ENCODE measurements at regions not wholly inside any gene's neighbourhood (a gene's known extent, or its start where the extent isn't known, plus 50 kb on each side); places are given as distances from the start of the nearest gene placed in this dataset.
"Not testable (repeated sequence)": the region's sequence is repeated elsewhere in the genome, so short reads cannot be mapped to it uniquely, and the experiment has no call there.

GRCh38 chr2:175793648-175794047 is 208.4 kb downstream of the LNPK start:
- WGBS, 4 donors, result 76 to 85% (median 81%) methylated on average over 3 of the region's 3 CpGs
- no peak for DNase-seq
- H3K27ac ChIP-seq, result no peak overlapping the region
- no peaks in the 10 kb centered on the region for H3K4me1 ChIP-seq (replicated peaks in 1 of 2)
- no peak overlapping the region for H3K4me3 ChIP-seq
- H3K36me3 ChIP-seq (replicated peaks in 1 of 2), result no peaks in the 10 kb centered on the region
- H3K27me3 ChIP-seq, result no peaks in the 10 kb centered on the region
- no peaks in the 10 kb centered on the region for H3K9me3 ChIP-seq (replicated peaks in 1 of 3)
- intact Hi-C loops (cut with DNase I), result no loop called here
- TF ChIP-seq POLR2A (IDR thresholded peaks at IDR 0.05), result no peak
- TF ChIP-seq, protein P1, sequence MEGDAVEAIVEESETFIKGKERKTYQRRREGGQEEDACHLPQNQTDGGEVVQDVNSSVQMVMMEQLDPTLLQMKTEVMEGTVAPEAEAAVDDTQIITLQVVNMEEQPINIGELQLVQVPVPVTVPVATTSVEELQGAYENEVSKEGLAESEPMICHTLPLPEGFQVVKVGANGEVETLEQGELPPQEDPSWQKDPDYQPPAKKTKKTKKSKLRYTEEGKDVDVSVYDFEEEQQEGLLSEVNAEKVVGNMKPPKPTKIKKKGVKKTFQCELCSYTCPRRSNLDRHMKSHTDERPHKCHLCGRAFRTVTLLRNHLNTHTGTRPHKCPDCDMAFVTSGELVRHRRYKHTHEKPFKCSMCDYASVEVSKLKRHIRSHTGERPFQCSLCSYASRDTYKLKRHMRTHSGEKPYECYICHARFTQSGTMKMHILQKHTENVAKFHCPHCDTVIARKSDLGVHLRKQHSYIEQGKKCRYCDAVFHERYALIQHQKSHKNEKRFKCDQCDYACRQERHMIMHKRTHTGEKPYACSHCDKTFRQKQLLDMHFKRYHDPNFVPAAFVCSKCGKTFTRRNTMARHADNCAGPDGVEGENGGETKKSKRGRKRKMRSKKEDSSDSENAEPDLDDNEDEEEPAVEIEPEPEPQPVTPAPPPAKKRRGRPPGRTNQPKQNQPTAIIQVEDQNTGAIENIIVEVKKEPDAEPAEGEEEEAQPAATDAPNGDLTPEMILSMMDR (IDR thresholded peaks at IDR 0.05), result no peak

- H3K27me3 ChIP-seq, result no peaks in the 10 kb centered on the region
- H3K27ac ChIP-seq, result no peak overlapping the region
- no peaks in the 10 kb centered on the region for H3K36me3 ChIP-seq (replicated peaks in 1 of 2)
- TF ChIP-seq, protein P1 (IDR thresholded peaks at IDR 0.05), result no peak
- no peak for TF ChIP-seq POLR2A (IDR thresholded peaks at IDR 0.05)
- DNase-seq, result no peak
- intact Hi-C loops (cut with DNase I), result no loop called here
- H3K4me1 ChIP-seq (replicated peaks in 1 of 2), result no peaks in the 10 kb centered on the region
- H3K9me3 ChIP-seq (replicated peaks in 1 of 3), result no peaks in the 10 kb centered on the region
- H3K4me3 ChIP-seq, result no peak overlapping the region
Measured at GRCh38 chr2:175792881-175793280, 209.2 kb downstream of the LNPK start.

GRCh38 chr2:175792199-175792598 is 209.9 kb downstream of the LNPK start:
- intact Hi-C loops (cut with DNase I), result no loop called here
- no peak overlapping the region for H3K27ac ChIP-seq

DNA sequence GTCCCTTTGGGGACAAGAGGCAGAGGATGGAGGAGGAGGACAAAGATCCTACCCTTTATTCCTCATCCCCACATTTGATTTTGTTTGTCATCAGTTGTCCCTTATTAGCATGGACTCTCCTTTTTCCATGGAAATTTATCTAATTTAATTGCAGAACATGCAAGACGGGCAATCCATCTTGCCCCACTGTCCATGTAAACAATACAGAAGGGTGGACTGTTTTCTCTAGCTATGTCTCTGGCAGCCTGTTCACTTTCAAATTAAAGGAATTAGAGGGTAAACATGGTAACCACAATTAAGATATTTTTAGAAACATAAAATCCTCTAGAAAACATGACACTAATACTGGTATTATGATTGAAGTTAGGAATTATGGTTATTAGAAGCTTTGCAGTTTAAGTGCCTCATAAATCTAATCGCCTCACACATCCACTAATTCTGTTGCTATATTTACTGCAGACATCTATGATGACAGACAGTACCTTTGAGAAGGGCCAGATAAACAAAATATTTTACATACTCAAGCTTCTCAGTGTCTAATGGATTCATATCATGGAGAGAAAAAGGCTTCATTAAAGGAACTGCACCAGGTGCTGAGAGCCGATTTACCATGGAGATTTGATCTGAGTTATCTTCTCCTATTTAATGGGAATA is 215.5 kb downstream of the LNPK start:
- WGBS, 4 donors, result 75 to 82% (median 78%) methylated on average over 3 of the region's 3 CpGs
- no peak for DNase-seq
- Histone ChIP-seq H3K36me3 (replicated peaks in 1 of 2) (no peaks in the 10 kb centered on the region), H3K4me1 (replicated peaks in 1 of 2) (no peaks in the 10 kb centered on the region), H3K4me3 (no peak overlapping the region), H3K27me3 (no peaks in the 10 kb centered on the region), H3K9me3 (replicated peaks in 1 of 3) (no peaks in the 10 kb centered on the region), H3K27ac (no peak overlapping the region)
- no peak for TF ChIP-seq POLR2A (IDR thresholded peaks at IDR 0.05)
- TF ChIP-seq, protein P1 (IDR thresholded peaks at IDR 0.05), result no peak
- intact Hi-C loops (cut with DNase I), result no loop called here

More at GRCh38 chr2:175792199-175792598, 209.9 kb downstream of the LNPK start:
- no peaks in the 10 kb centered on the region for H3K27me3 ChIP-seq
- H3K9me3 ChIP-seq (replicated peaks in 1 of 3), result no peaks in the 10 kb centered on the region
- 82 to 94% (median 90%) methylated on average over 5 of the region's 5 CpGs for WGBS, 4 donors
- DNase-seq, result no peak
- H3K4me3 ChIP-seq, result no peak overlapping the region
- no peak for TF ChIP-seq POLR2A (IDR thresholded peaks at IDR 0.05)
- TF ChIP-seq, protein P1 (IDR thresholded peaks at IDR 0.05), result no peak
- no peaks in the 10 kb centered on the region for H3K4me1 ChIP-seq (replicated peaks in 1 of 2)
- no peaks in the 10 kb centered on the region for H3K36me3 ChIP-seq (replicated peaks in 1 of 2)

DNA sequence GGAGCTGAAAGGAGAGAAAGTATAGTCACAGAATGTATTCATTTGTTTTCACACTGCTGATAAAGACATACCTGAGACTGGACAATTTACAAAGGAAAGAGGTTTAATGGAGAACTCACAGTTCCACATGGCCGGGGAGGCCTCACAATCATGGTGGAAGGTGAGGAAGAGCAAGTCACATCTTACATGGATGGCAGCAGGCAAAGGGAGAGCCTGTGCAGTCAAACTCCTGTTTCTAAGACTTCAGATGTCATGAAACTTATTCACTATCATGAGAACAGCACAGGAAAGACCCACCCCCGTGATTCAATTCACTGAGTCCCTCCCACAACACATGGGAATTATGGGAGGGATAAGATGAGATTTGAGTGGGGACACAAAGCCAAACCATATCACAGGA is 224.7 kb downstream of the LNPK start:
- H3K4me3 ChIP-seq; H3K9me3 ChIP-seq (replicated peaks in 1 of 3); DNase-seq; H3K36me3 ChIP-seq (replicated peaks in 1 of 2); H3K27me3 ChIP-seq; H3K4me1 ChIP-seq (replicated peaks in 1 of 2); H3K27ac ChIP-seq; intact Hi-C loops (cut with DNase I): not testable (repeated sequence)
- WGBS, 4 donors, result 59 to 78% (median 66%) methylated on average over 2 of the region's 2 CpGs
